HepG2 (cell line): ENCODE measurements at regions not wholly inside any gene's neighbourhood (a gene's known extent, or its start where the extent isn't known, plus 50 kb on each side); places are given as distances from the start of the nearest gene placed in this dataset.

Experiments
- BHLHE40 ChIP-seq: IDR thresholded peaks from 2 replicates; pipeline ENCODE4 v1.6.1; 2011; ENCODE audit warnings: low read length, improper control_type of control experiment
- GTF2F1 ChIP-seq: fragments of 150-350 bp; IDR thresholded peaks from 2 replicates; pipeline ENCODE4 v1.6.1; 2014; ENCODE audit warnings: low read length
- JUNB ChIP-seq: sonication (generic); formaldehyde crosslinking; IDR thresholded peaks from 2 replicates; pipeline ENCODE4 v1.8.0; 2022; ENCODE audit warnings: missing genetic modification reagents, mild to moderate bottlenecking, borderline replicate concordance
- SRF ChIP-seq: IDR thresholded peaks from 2 replicates; pipeline ENCODE4 v1.6.1; 2011; ENCODE audit warnings: mild to moderate bottlenecking, low read depth, low read length, moderate library complexity
- TBP ChIP-seq: sonication (generic); formaldehyde crosslinking; IDR thresholded peaks from 2 replicates; pipeline ENCODE4 v1.5.0; 2020; ENCODE audit warnings: missing genetic modification reagents
- YEATS2 ChIP-seq: sonication (generic); formaldehyde crosslinking; IDR thresholded peaks from 2 replicates; pipeline ENCODE4 v1.4.0; 2020; ENCODE audit warnings: missing genetic modification reagents, borderline replicate concordance
- YY1 ChIP-seq: IDR thresholded peaks from 2 replicates; pipeline ENCODE4 v1.6.1; 2011; ENCODE audit warnings: low read length, low read depth, moderate library complexity, mild to moderate bottlenecking; ENCODE audit not compliant: insufficient read depth, insufficient replicate concordance
- ZBTB21 ChIP-seq: sonication (generic); formaldehyde crosslinking; IDR thresholded peaks from 2 replicates; pipeline ENCODE4 v1.4.0; 2020; ENCODE audit warnings: missing genetic modification reagents
- ZNF501 ChIP-seq: sonication (generic); formaldehyde crosslinking; IDR thresholded peaks from 2 replicates; pipeline ENCODE4 v1.5.1; 2020; ENCODE audit warnings: mild to moderate bottlenecking, moderate library complexity, missing genetic modification reagents

DNA sequence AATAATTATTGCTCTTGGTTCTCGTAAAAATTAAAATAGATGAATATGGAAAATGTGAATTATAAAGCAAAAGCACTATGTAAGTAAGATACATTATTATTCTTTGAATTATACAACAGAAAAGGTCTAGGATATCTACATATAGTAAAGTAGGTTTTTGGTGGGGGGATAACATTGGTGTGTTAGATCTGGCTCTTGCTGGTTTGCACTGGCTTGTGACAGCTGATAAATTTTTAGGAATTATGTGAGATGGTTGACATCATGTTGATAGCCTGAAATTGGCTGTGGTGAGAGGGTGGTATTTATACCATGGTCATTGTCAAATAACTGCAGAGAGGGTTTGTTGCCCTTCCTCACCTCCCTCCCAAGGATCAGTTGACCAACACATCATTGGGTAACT is 50.7 kb upstream of the BTG1 start:
- TF ChIP-seq JUNB (no peak), BHLHE40 (no peak), SRF (no peak), YY1 (no peak), YEATS2 (CRISPR knock-in tag) (no peak), ZBTB21 (CRISPR knock-in tag) (no peak), TBP (CRISPR knock-in tag) (no peak), ZNF501 (CRISPR knock-in tag) (no peak), GTF2F1 (no peak)
